WTC11 (cell line): ENCODE measurements at regions not wholly inside any gene's neighbourhood (a gene's known extent, or its start where the extent isn't known, plus 50 kb on each side); places are given as distances from the start of the nearest gene placed in this dataset.

Source experiments
- CTCF ChIP-seq: fragments of 200-600 bp; IDR thresholded peaks from 2 replicates; pipeline ENCODE4 v1.8.0; 2022; ENCODE audit warnings: antibody characterized with exemption
- E2F1 ChIP-seq: sonication (generic); formaldehyde crosslinking; IDR thresholded peaks from 2 replicates; pipeline ENCODE4 v1.8.0; 2022; ENCODE audit warnings: mild to moderate bottlenecking, missing genetic modification reagents
- EMX1 ChIP-seq: fragments of 250-450 bp; sonication (Bioruptor Pico); IDR thresholded peaks from 2 replicates; pipeline ENCODE4 v1.8.0; 2021; ENCODE audit warnings: mild to moderate bottlenecking
- ESRRA ChIP-seq: sonication (generic); formaldehyde crosslinking; IDR thresholded peaks from 2 replicates; pipeline ENCODE4 v1.8.1; 2022; ENCODE audit warnings: mild to moderate bottlenecking, missing genetic modification reagents, borderline replicate concordance
- ETV6 ChIP-seq: sonication (generic); formaldehyde crosslinking; IDR thresholded peaks from 2 replicates; pipeline ENCODE4 v1.8.1; 2022; ENCODE audit warnings: mild to moderate bottlenecking, missing genetic modification reagents
- FOXJ3 ChIP-seq: sonication (generic); formaldehyde crosslinking; IDR thresholded peaks from 2 replicates; pipeline ENCODE4 v1.9.0; 2021; ENCODE audit warnings: missing genetic modification reagents, mild to moderate bottlenecking, borderline replicate concordance
- MAX ChIP-seq: sonication (generic); formaldehyde crosslinking; IDR thresholded peaks from 2 replicates; pipeline ENCODE4 v1.8.0; 2022; ENCODE audit warnings: mild to moderate bottlenecking, missing genetic modification reagents
- MXD4 ChIP-seq: fragments of 250-450 bp; sonication (Bioruptor Pico); IDR thresholded peaks from 2 replicates; pipeline ENCODE4 v1.8.0; 2021; ENCODE audit warnings: mild to moderate bottlenecking, moderate library complexity, borderline replicate concordance
- NFE2L1 ChIP-seq: sonication (generic); formaldehyde crosslinking; IDR thresholded peaks from 2 replicates; pipeline ENCODE4 v1.8.1; 2023; ENCODE audit warnings: missing genetic modification reagents
- TEAD4 ChIP-seq: sonication (generic); formaldehyde crosslinking; IDR thresholded peaks from 2 replicates; pipeline ENCODE4 v1.8.0; 2022; ENCODE audit warnings: mild to moderate bottlenecking, missing genetic modification reagents
- ZNF138 ChIP-seq: sonication (generic); formaldehyde crosslinking; conservative IDR thresholded peaks from 2 replicates; pipeline ENCODE4 v1.8.1; 2022; ENCODE audit warnings: mild to moderate bottlenecking, moderate library complexity, missing genetic modification reagents
- TF ChIP-seq, protein P1 (sequence below): fragments of 250-450 bp; sonication (Bioruptor Pico); conservative IDR thresholded peaks from 2 replicates; pipeline ENCODE4 v1.9.0; 2021; ENCODE audit warnings: mild to moderate bottlenecking

DNA sequence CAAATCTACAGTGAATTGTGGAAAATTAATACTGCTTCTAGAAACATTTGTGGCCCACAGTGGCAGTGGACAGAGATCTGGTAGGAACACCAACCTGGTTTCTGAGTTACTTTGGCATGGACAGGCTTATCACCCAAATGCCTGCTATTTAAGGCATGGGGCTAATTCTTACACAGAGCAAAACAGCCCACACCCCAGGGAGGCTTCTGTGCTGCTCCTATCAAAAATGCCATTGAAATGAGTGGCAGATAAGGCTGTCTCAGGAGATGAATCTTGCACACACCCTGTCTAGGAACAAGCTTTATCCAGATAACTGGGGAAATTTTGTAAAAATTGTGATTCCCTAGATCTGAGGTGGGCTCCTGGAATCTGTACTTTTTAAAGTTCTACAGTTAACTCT, 307.1 kb downstream of the TLE1 start:
- TF ChIP-seq MAX (CRISPR knock-in tag) (no peak), CTCF (no peak), E2F1 (CRISPR knock-in tag) (no peak), ETV6 (CRISPR knock-in tag) (no peak), MXD4 (CRISPR knock-in tag) (no peak), TEAD4 (CRISPR knock-in tag) (no peak), FOXJ3 (no peak), NFE2L1 (CRISPR knock-in tag) (no peak), ESRRA (CRISPR knock-in tag) (no peak), EMX1 (CRISPR knock-in tag) (no peak), ZNF138 (CRISPR knock-in tag) (no peak)
- TF ChIP-seq, protein P1, sequence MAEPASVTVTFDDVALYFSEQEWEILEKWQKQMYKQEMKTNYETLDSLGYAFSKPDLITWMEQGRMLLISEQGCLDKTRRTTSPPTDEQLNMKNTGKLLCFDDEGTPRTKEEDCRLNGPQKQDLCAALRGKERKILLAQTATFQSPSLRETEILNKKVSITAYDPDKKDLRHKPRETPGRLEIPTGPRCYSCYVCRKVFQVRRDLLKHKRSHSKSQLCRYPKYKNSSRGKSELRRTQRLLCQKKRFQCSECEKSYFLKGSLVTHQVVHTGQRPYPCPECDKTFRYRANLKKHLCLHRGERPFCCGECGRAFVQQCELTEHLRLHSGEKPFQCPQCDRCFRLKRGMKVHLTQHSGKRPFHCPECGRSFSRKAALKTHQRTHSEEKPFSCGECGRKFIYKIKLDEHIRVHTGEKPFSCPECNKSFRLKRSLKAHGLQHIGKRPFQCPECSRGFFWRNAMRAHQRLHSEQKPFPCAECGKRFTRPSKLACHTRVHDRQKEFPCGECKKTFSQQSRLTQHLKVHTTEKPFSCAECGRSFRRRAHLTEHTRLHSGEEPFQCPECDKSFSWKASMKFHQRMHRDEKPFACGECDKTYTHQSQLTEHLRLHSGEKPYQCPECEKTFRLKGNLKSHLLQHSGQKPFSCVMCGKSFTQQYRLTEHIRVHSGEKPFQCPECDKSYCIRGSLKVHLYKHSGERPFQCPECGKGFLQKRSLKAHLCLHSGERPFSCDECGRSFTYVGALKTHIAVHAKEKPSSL (CRISPR knock-in tag) = no peak
